ENCODE measurements at regions not wholly inside any gene's neighbourhood (a gene's known extent, or its start where the extent isn't known, plus 50 kb on each side); places are given as distances from the start of the nearest gene placed in this dataset.
A peak's percentile ranks its signal among the peaks of the same experiment; 100 is the strongest.

DNA sequence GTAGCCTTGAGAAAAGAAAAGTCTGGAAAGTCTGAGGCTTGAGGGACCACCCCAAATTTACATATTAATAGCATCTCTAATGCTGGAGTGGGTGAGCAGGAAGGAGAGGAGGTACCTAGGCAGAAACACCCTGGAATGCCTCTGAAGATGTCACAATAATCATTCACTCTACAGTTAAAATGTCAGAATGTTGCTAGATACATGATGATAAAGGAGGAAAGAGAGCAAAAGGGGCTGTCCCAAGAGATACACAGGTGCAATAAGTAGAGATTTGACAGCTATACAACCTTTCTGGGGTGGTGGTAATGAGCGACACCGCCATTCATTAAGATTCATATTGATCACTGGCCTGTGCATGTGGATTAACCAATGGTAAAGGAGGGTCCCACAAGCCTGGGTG, 540.5 kb upstream of the FBXO33 start:
- Histone ChIP-seq H3K4me1 (ENCODE audit: insufficient read depth, low read length) (peaks cover 4% of the 10 kb centered on the region; the same call in 1 of the 2 replicates), H2BK20ac (ENCODE audit: low read depth, low read length, poor library complexity, severe bottlenecking) (no peak overlapping the region), H3K27me3 (ENCODE audit: insufficient read depth, low read length) (no peaks in the 10 kb centered on the region), H2BK5ac (ENCODE audit: insufficient read length, low read length) (no peak overlapping the region), H3K9me3 (ENCODE audit: control insufficient read depth, low read depth, low read length) (no peaks in the 10 kb centered on the region), H3K18ac (ENCODE audit: insufficient read length, low read depth, low read length) (no peak overlapping the region), H3K23ac (ENCODE audit: insufficient read length, low read depth, low read length) (no peak overlapping the region), H4K91ac (ENCODE audit: insufficient read length, low read depth, low read length) (no peak overlapping the region), H4K5ac (ENCODE audit: insufficient read length, low read depth, low read length) (no peak overlapping the region), H2BK120ac (ENCODE audit: low read depth, low read length, poor library complexity, severe bottlenecking) (no peak overlapping the region), H3K4me2 (ENCODE audit: insufficient read depth, insufficient read length, low read length) (no peak overlapping the region), H3K27ac (ENCODE audit: insufficient read length, low read depth, low read length) (no peak overlapping the region), H4K8ac (replicated peaks; ENCODE audit: insufficient read length, low read depth, low read length) (no peak overlapping the region), H3K4ac (ENCODE audit: low read depth, low read length) (no peak overlapping the region), H3T11ph (ENCODE audit: low read length) (no peak overlapping the region), H3K14ac (ENCODE audit: insufficient read depth, low read length) (no peak overlapping the region), H2AK5ac (ENCODE audit: insufficient read length, low read length) (no peak overlapping the region), H3K9ac (ENCODE audit: extremely low read depth, insufficient read length, low read length) (no peak overlapping the region), H4K20me1 (ENCODE audit: control insufficient read depth, insufficient read depth, insufficient read length) (no peaks in the 10 kb centered on the region), H3K56ac (ENCODE audit: insufficient read length, low read depth, low read length) (no peak overlapping the region), H3K23me2 (ENCODE audit: insufficient read length, low read depth, low read length, poor library complexity, severe bottlenecking) (no peaks in the 10 kb centered on the region), H3K79me2 (ENCODE audit: insufficient read depth, low read length) (no peaks in the 10 kb centered on the region), H2BK15ac (ENCODE audit: low read depth, low read length) (no peak overlapping the region), H2AFZ (ENCODE audit: low read length) (no peak overlapping the region), H2BK12ac (ENCODE audit: insufficient read length, low read depth, low read length) (no peak overlapping the region), H3K79me1 (ENCODE audit: insufficient read depth, low read depth, low read length, poor library complexity, severe bottlenecking) (no peaks in the 10 kb centered on the region)
- peaks cover 10 to 11% of the 10 kb centered on the region in 2 experiments for H3K4me1 Mint-ChIP-seq
- H3K4me3 Mint-ChIP-seq: no peak overlapping the region
- DNase-seq: no peak
- H3K27ac Mint-ChIP-seq: peak overlapping the region in 1 of 3 experiments; percentile 71; a peak in 1 of 7 replicates
- H3K27me3 Mint-ChIP-seq (ENCODE audit: low read depth): no peaks in the 10 kb centered on the region; the same call in 1 of the 2 replicates
- TF ChIP-seq, protein P1, sequence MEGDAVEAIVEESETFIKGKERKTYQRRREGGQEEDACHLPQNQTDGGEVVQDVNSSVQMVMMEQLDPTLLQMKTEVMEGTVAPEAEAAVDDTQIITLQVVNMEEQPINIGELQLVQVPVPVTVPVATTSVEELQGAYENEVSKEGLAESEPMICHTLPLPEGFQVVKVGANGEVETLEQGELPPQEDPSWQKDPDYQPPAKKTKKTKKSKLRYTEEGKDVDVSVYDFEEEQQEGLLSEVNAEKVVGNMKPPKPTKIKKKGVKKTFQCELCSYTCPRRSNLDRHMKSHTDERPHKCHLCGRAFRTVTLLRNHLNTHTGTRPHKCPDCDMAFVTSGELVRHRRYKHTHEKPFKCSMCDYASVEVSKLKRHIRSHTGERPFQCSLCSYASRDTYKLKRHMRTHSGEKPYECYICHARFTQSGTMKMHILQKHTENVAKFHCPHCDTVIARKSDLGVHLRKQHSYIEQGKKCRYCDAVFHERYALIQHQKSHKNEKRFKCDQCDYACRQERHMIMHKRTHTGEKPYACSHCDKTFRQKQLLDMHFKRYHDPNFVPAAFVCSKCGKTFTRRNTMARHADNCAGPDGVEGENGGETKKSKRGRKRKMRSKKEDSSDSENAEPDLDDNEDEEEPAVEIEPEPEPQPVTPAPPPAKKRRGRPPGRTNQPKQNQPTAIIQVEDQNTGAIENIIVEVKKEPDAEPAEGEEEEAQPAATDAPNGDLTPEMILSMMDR (conservative IDR thresholded peaks at IDR 0.05): no peak
- H3K36me3 Mint-ChIP-seq (ENCODE audit: insufficient read depth in 1 of 3, low read depth in 3 of 3): no peaks in the 10 kb centered on the region; a peak in 1 of 7 replicates
- no peaks in the 10 kb centered on the region for H3K9me3 Mint-ChIP-seq
- no CpG with 5 or more reads among the region's 2 CpGs for WGBS (ENCODE audit: extremely low coverage, insufficient read length, low lambda C conversion rate)
